ENCODE measurements at regions not wholly inside any gene's neighbourhood (a gene's known extent, or its start where the extent isn't known, plus 50 kb on each side); places are given as distances from the start of the nearest gene placed in this dataset.

- H3K4me3 Mint-ChIP-seq (ENCODE audit: low read depth, unreplicated experiment) = no peak overlapping the region
- BruUV-seq (replicated peaks) = no TSS peak
- DNase-seq = no peak
- no peak for TF ChIP-seq CTCF (IDR thresholded peaks at IDR 0.05; ENCODE audit: unreplicated experiment)
- intact Hi-C loops (cut with micrococcal nuclease; ENCODE audit: unreplicated experiment) = no loop called here
- H3K9me3 Mint-ChIP-seq (ENCODE audit: low read depth, unreplicated experiment) = no peaks in the 10 kb centered on the region
- CTCF ChIA-PET = no interaction called here
- peaks cover 93% of the 10 kb centered on the region for H3K27me3 Mint-ChIP-seq (ENCODE audit: unreplicated experiment)
- H3K27ac Mint-ChIP-seq (ENCODE audit: unreplicated experiment) = no peak overlapping the region
- H3K4me1 Mint-ChIP-seq (ENCODE audit: low read depth, unreplicated experiment) = no peaks in the 10 kb centered on the region
- no peaks in the 10 kb centered on the region for H3K36me3 Mint-ChIP-seq (ENCODE audit: insufficient read depth, unreplicated experiment)
Measured at GRCh38 chr18:24818441-24818840, 358.0 kb downstream of the HRH4 start.

GRCh38 chr18:24819141-24819890, 358.9 kb downstream of the HRH4 start:
- Mint-ChIP-seq H3K4me3 (ENCODE audit: low read depth, unreplicated experiment) (no peak overlapping the region), H3K36me3 (ENCODE audit: insufficient read depth, unreplicated experiment) (no peaks in the 10 kb centered on the region), H3K9me3 (ENCODE audit: low read depth, unreplicated experiment) (no peaks in the 10 kb centered on the region), H3K4me1 (ENCODE audit: low read depth, unreplicated experiment) (no peaks in the 10 kb centered on the region), H3K27ac (ENCODE audit: unreplicated experiment) (no peak overlapping the region), H3K27me3 (ENCODE audit: unreplicated experiment) (peaks cover 93% of the 10 kb centered on the region)
- BruUV-seq (replicated peaks) = no TSS peak
- CTCF ChIA-PET = no interaction called here
- no peak for TF ChIP-seq CTCF (IDR thresholded peaks at IDR 0.05; ENCODE audit: unreplicated experiment)
- intact Hi-C loops (cut with micrococcal nuclease; ENCODE audit: unreplicated experiment) = no loop called here
- no peak for DNase-seq

GRCh38 chr18:24825397-24825796, 365.0 kb downstream of the HRH4 start:
- CTCF ChIA-PET = interaction anchor here (1.1 kb wide), 1 partner anchor 13 kb away, joined by 3 read pairs; no protein-coding TSS in a partner anchor
- no peak for DNase-seq
- intact Hi-C loops (cut with micrococcal nuclease; ENCODE audit: unreplicated experiment) = no loop called here
- H3K4me3 Mint-ChIP-seq (ENCODE audit: low read depth, unreplicated experiment) = no peak overlapping the region
- H3K4me1 Mint-ChIP-seq (ENCODE audit: low read depth, unreplicated experiment) = no peaks in the 10 kb centered on the region
- no TSS peak for BruUV-seq (replicated peaks)
- H3K36me3 Mint-ChIP-seq (ENCODE audit: insufficient read depth, unreplicated experiment) = no peaks in the 10 kb centered on the region
- H3K9me3 Mint-ChIP-seq (ENCODE audit: low read depth, unreplicated experiment) = no peaks in the 10 kb centered on the region
- H3K27ac Mint-ChIP-seq (ENCODE audit: unreplicated experiment) = no peak overlapping the region
- peaks cover 84% of the 10 kb centered on the region for H3K27me3 Mint-ChIP-seq (ENCODE audit: unreplicated experiment)
- no peak for TF ChIP-seq CTCF (IDR thresholded peaks at IDR 0.05; ENCODE audit: unreplicated experiment)

GRCh38 chr18:24826605-24827004, 366.2 kb downstream of the HRH4 start:
- no peak for DNase-seq
- Mint-ChIP-seq H3K4me1 (ENCODE audit: low read depth, unreplicated experiment) (no peaks in the 10 kb centered on the region), H3K9me3 (ENCODE audit: low read depth, unreplicated experiment) (no peaks in the 10 kb centered on the region), H3K36me3 (ENCODE audit: insufficient read depth, unreplicated experiment) (no peaks in the 10 kb centered on the region), H3K27ac (ENCODE audit: unreplicated experiment) (no peak overlapping the region), H3K4me3 (ENCODE audit: low read depth, unreplicated experiment) (no peak overlapping the region), H3K27me3 (ENCODE audit: unreplicated experiment) (peaks cover 84% of the 10 kb centered on the region)
- intact Hi-C loops (cut with micrococcal nuclease; ENCODE audit: unreplicated experiment) = no loop called here
- no TSS peak for BruUV-seq (replicated peaks)
- no peak for TF ChIP-seq CTCF (IDR thresholded peaks at IDR 0.05; ENCODE audit: unreplicated experiment)
- CTCF ChIA-PET = interaction anchor here (1.3 kb wide), 1 partner anchor 9 kb away, joined by 3 read pairs; no protein-coding TSS in a partner anchor
